Osteocyte (in vitro differentiated cells): ENCODE measurements at regions not wholly inside any gene's neighbourhood (a gene's known extent, or its start where the extent isn't known, plus 50 kb on each side); places are given as distances from the start of the nearest gene placed in this dataset.
"Not testable (repeated sequence)": the region's sequence is repeated elsewhere in the genome, so short reads cannot be mapped to it uniquely, and the experiment has no call there.

Source experiments
- DNase-seq: peaks from one replicate; pipeline ENCODE4 v3.0.0; 2021; ENCODE audit warnings: mixed read lengths; ENCODE audit not compliant: unreplicated experiment; ENCODE audit errors: extremely low spot score
- H3K27ac Mint-ChIP-seq: one replicate; pipeline ENCODE4 v1.8.0; 2021; ENCODE audit warnings: mild to moderate bottlenecking, mixed read lengths; ENCODE audit not compliant: unreplicated experiment
- H3K27me3 Mint-ChIP-seq: one replicate; pipeline ENCODE4 v1.8.0; 2021; ENCODE audit warnings: mixed read lengths; ENCODE audit not compliant: unreplicated experiment
- H3K36me3 Mint-ChIP-seq: one replicate; pipeline ENCODE4 v1.8.0; 2021; ENCODE audit warnings: mixed read lengths; ENCODE audit not compliant: unreplicated experiment
- H3K4me1 Mint-ChIP-seq: one replicate; pipeline ENCODE4 v1.8.0; 2021; ENCODE audit warnings: mixed read lengths; ENCODE audit not compliant: unreplicated experiment
- H3K4me3 Mint-ChIP-seq: one replicate; pipeline ENCODE4 v1.8.0; 2021; ENCODE audit warnings: mild to moderate bottlenecking, moderate library complexity, mixed read lengths; ENCODE audit not compliant: unreplicated experiment
- H3K9me3 Mint-ChIP-seq: one replicate; pipeline ENCODE4 v1.8.0; 2021; ENCODE audit warnings: mixed read lengths; ENCODE audit not compliant: unreplicated experiment
- CTCF ChIP-seq: fragments of 200-600 bp; sonication (generic); IDR thresholded peaks from 2 replicates; pipeline ENCODE4 v1.5.0; 2021; ENCODE audit warnings: antibody characterized with exemption, mild to moderate bottlenecking, moderate library complexity

GRCh38 chrX:102846544-102847236 lies 90.4 kb upstream of the RAB40AL start:
- Mint-ChIP-seq H3K27ac (no peak overlapping the region), H3K9me3 (peaks cover 3% of the 10 kb centered on the region), H3K4me3 (no peak overlapping the region), H3K27me3 (no peaks in the 10 kb centered on the region), H3K36me3 (peaks cover 4% of the 10 kb centered on the region), H3K4me1 (no peaks in the 10 kb centered on the region)
- TF ChIP-seq CTCF, result no peak
- DNase-seq, result no peak

GRCh38 chrX:102847362-102847761 lies 89.7 kb upstream of the RAB40AL start:
- H3K36me3 Mint-ChIP-seq, result peaks cover 4% of the 10 kb centered on the region
- H3K4me1 Mint-ChIP-seq, result no peaks in the 10 kb centered on the region
- H3K27ac Mint-ChIP-seq, result no peak overlapping the region
- H3K9me3 Mint-ChIP-seq, result peaks cover 3% of the 10 kb centered on the region
- no peak for TF ChIP-seq CTCF
- DNase-seq, result no peak
- no peak overlapping the region for H3K4me3 Mint-ChIP-seq
- H3K27me3 Mint-ChIP-seq, result no peaks in the 10 kb centered on the region

GRCh38 chrX:102849396-102849795 lies 87.7 kb upstream of the RAB40AL start:
- H3K27ac Mint-ChIP-seq, result no peak overlapping the region
- H3K9me3 Mint-ChIP-seq, result peaks cover 12% of the 10 kb centered on the region
- H3K4me3 Mint-ChIP-seq, result no peak overlapping the region
- H3K36me3 Mint-ChIP-seq, result peaks cover 6% of the 10 kb centered on the region
- TF ChIP-seq CTCF, result no peak
- no peaks in the 10 kb centered on the region for H3K4me1 Mint-ChIP-seq
- no peaks in the 10 kb centered on the region for H3K27me3 Mint-ChIP-seq
- DNase-seq, result no peak

- not testable (repeated sequence) for H3K36me3 Mint-ChIP-seq, DNase-seq, H3K9me3 Mint-ChIP-seq, H3K27ac Mint-ChIP-seq, H3K27me3 Mint-ChIP-seq, H3K4me1 Mint-ChIP-seq, H3K4me3 Mint-ChIP-seq
These were observed 78.1 kb upstream of the RAB40AL start for GRCh38 chrX:102858826-102859549.

GRCh38 chrX:102859550-102859871 lies 77.6 kb upstream of the RAB40AL start:
- no peak for DNase-seq
- Mint-ChIP-seq H3K36me3 (peaks cover 2% of the 10 kb centered on the region), H3K27ac (no peak overlapping the region), H3K9me3 (peaks cover 3% of the 10 kb centered on the region), H3K4me1 (no peaks in the 10 kb centered on the region), H3K4me3 (no peak overlapping the region), H3K27me3 (no peaks in the 10 kb centered on the region)
- TF ChIP-seq CTCF, result no peak
